Glomerular endothelial cell (primary cell): ENCODE measurements at regions not wholly inside any gene's neighbourhood (a gene's known extent, or its start where the extent isn't known, plus 50 kb on each side); places are given as distances from the start of the nearest gene placed in this dataset.

Source experiments
- DNase-seq: peaks from one replicate; pipeline ENCODE4 v3.0.0-alpha.2; 2011; ENCODE audit warnings: low read depth, low spot score; ENCODE audit errors: extremely low read depth

- no peak for DNase-seq
Measured at GRCh38 chr2:53286345-53286744, 481.3 kb upstream of the CHAC2 start.

GRCh38 chr2:53275743-53276142 lies 491.9 kb upstream of the CHAC2 start:
- DNase-seq, result no peak

- DNase-seq, result no peak
Measured at GRCh38 chr2:53268626-53269025, 499.0 kb upstream of the CHAC2 start.

GRCh38 chr2:53268086-53268485 lies 499.5 kb upstream of the CHAC2 start:
- DNase-seq, result no peak

- no peak for DNase-seq
Measured at GRCh38 chr2:53265544-53266299, 501.9 kb upstream of the CHAC2 start.

- DNase-seq, result no peak
Measured at GRCh38 chr2:53260568-53260967, 507.0 kb upstream of the CHAC2 start.

- no peak for DNase-seq
Measured at GRCh38 chr2:53259395-53260009, 508.1 kb upstream of the CHAC2 start.

GRCh38 chr2:53257287-53257686 lies 510.3 kb upstream of the CHAC2 start:
- DNase-seq, result no peak

- no peak for DNase-seq
Measured at GRCh38 chr2:53253244-53253643, 514.4 kb upstream of the CHAC2 start.

GRCh38 chr2:53252115-53252514 lies 515.5 kb upstream of the CHAC2 start:
- no peak for DNase-seq

GRCh38 chr2:53247956-53248735 lies 519.5 kb upstream of the CHAC2 start:
- no peak for DNase-seq

GRCh38 chr2:53243430-53243829 lies 524.2 kb upstream of the CHAC2 start:
- DNase-seq, result no peak

- no peak for DNase-seq
Measured at GRCh38 chr2:53242090-53242489, 525.5 kb upstream of the CHAC2 start.

GRCh38 chr2:53235836-53236582 lies 531.6 kb upstream of the CHAC2 start:
- DNase-seq, result no peak

GRCh38 chr2:53234548-53234903 lies 533.1 kb upstream of the CHAC2 start:
- DNase-seq, result no peak

- DNase-seq, result no peak
Measured at GRCh38 chr2:53233759-53234547, 533.7 kb upstream of the CHAC2 start.

GRCh38 chr2:53231908-53232307 lies 535.7 kb upstream of the CHAC2 start:
- no peak for DNase-seq

GRCh38 chr2:53230691-53231090 lies 536.9 kb upstream of the CHAC2 start:
- no peak for DNase-seq

- DNase-seq, result no peak
Measured at GRCh38 chr2:53227535-53227934, 540.1 kb upstream of the CHAC2 start.

- DNase-seq, result no peak
Measured at GRCh38 chr2:53220969-53221368, 546.6 kb upstream of the CHAC2 start.
